ENCODE measurements at regions not wholly inside any gene's neighbourhood (a gene's known extent, or its start where the extent isn't known, plus 50 kb on each side); places are given as distances from the start of the nearest gene placed in this dataset.

GRCh38 chr1:5338466-5338865 is 653.8 kb downstream of the NPHP4 start:
- no peak for TF ChIP-seq CTCF (IDR thresholded peaks at IDR 0.05; ENCODE audit: insufficient read depth, low read depth, low read length, missing control alignments)
- DNase-seq (ENCODE audit: low read depth) = no peak
- no peak overlapping the region for H3K4me3 ChIP-seq (ENCODE audit: low read depth, low read length)

- H3K4me3 ChIP-seq (ENCODE audit: low read depth, low read length) = no peak overlapping the region
- no peak for TF ChIP-seq CTCF (IDR thresholded peaks at IDR 0.05; ENCODE audit: insufficient read depth, low read depth, low read length, missing control alignments)
- no peak for DNase-seq (ENCODE audit: low read depth)
Measured at GRCh38 chr1:5333291-5333690, 658.9 kb downstream of the NPHP4 start.

- TF ChIP-seq CTCF (IDR thresholded peaks at IDR 0.05; ENCODE audit: insufficient read depth, low read depth, low read length, missing control alignments) = no peak
- DNase-seq (ENCODE audit: low read depth) = no peak
- no peak overlapping the region for H3K4me3 ChIP-seq (ENCODE audit: low read depth, low read length)
Measured at GRCh38 chr1:5331101-5331500, 661.1 kb downstream of the NPHP4 start.

GRCh38 chr1:5329068-5329739 is 663.0 kb downstream of the NPHP4 start:
- H3K4me3 ChIP-seq (ENCODE audit: low read depth, low read length) = no peak overlapping the region
- no peak for TF ChIP-seq CTCF (IDR thresholded peaks at IDR 0.05; ENCODE audit: insufficient read depth, low read depth, low read length, missing control alignments)
- DNase-seq (ENCODE audit: low read depth) = no peak

GRCh38 chr1:5324883-5325282 is 667.3 kb downstream of the NPHP4 start:
- no peak for TF ChIP-seq CTCF (IDR thresholded peaks at IDR 0.05; ENCODE audit: insufficient read depth, low read depth, low read length, missing control alignments)
- no peak for DNase-seq (ENCODE audit: low read depth)
- H3K4me3 ChIP-seq (ENCODE audit: low read depth, low read length) = no peak overlapping the region

GRCh38 chr1:5318143-5318816 is 663.9 kb downstream of the AJAP1 start:
- TF ChIP-seq CTCF (IDR thresholded peaks at IDR 0.05; ENCODE audit: insufficient read depth, low read depth, low read length, missing control alignments) = no peak
- no peak overlapping the region for H3K4me3 ChIP-seq (ENCODE audit: low read depth, low read length)
- DNase-seq (ENCODE audit: low read depth) = no peak

Data from GM12865 (cell line).